HG03521 (cell line): ENCODE measurements at regions not wholly inside any gene's neighbourhood (a gene's known extent, or its start where the extent isn't known, plus 50 kb on each side); places are given as distances from the start of the nearest gene placed in this dataset.
"Not testable (repeated sequence)": the region's sequence is repeated elsewhere in the genome, so short reads cannot be mapped to it uniquely, and the experiment has no call there.

Experiments
- ATAC-seq: cut with Tn5 transposase; IDR thresholded peaks from one replicate; pipeline ENCODE4 v1.9.1; 2021; ENCODE audit warnings: mild to moderate bottlenecking, moderate library complexity; ENCODE audit not compliant: unreplicated experiment

- no peak for ATAC-seq
Measured at GRCh38 chr2:195471807-195472206, 185.2 kb upstream of the SLC39A10 start.

- no peak for ATAC-seq
Measured at GRCh38 chr2:195471163-195471562, 185.9 kb upstream of the SLC39A10 start.

- no peak for ATAC-seq
Measured at GRCh38 chr2:195470622-195471021, 186.4 kb upstream of the SLC39A10 start.

- ATAC-seq, result peak; percentile 80
Measured at GRCh38 chr2:195468771-195469170, 188.3 kb upstream of the SLC39A10 start.

- ATAC-seq, result no peak
Measured at GRCh38 chr2:195466427-195466826, 190.6 kb upstream of the SLC39A10 start.

- ATAC-seq, result no peak
Measured at GRCh38 chr2:195461010-195461409, 196.0 kb upstream of the SLC39A10 start.

- ATAC-seq, result no peak
Measured at GRCh38 chr2:195458936-195459335, 198.1 kb upstream of the SLC39A10 start.

- ATAC-seq, result no peak
Measured at GRCh38 chr2:195457873-195458272, 199.2 kb upstream of the SLC39A10 start.

- ATAC-seq, result no peak
Measured at GRCh38 chr2:195456771-195457170, 200.3 kb upstream of the SLC39A10 start.

GRCh38 chr2:195451160-195451559 is 205.9 kb upstream of the SLC39A10 start:
- ATAC-seq, result no peak

- no peak for ATAC-seq
Measured at GRCh38 chr2:195450552-195451113, 206.4 kb upstream of the SLC39A10 start.

- ATAC-seq, result no peak
Measured at GRCh38 chr2:195447323-195447975, 209.6 kb upstream of the SLC39A10 start.

GRCh38 chr2:195445639-195446038 is 211.4 kb upstream of the SLC39A10 start:
- ATAC-seq, result no peak

- ATAC-seq, result no peak
Measured at GRCh38 chr2:195443926-195444325, 213.1 kb upstream of the SLC39A10 start.

GRCh38 chr2:195442458-195443175 is 214.4 kb upstream of the SLC39A10 start:
- no peak for ATAC-seq

- no peak for ATAC-seq
Measured at GRCh38 chr2:195438692-195439091, 218.3 kb upstream of the SLC39A10 start.

- ATAC-seq, result no peak
Measured at GRCh38 chr2:195437521-195437920, 219.5 kb upstream of the SLC39A10 start.

GRCh38 chr2:195434346-195434745 is 222.7 kb upstream of the SLC39A10 start:
- ATAC-seq, result no peak

GRCh38 chr2:195433729-195434128 is 223.3 kb upstream of the SLC39A10 start:
- not testable (repeated sequence) for ATAC-seq

- no peak for ATAC-seq
Measured at GRCh38 chr2:195428673-195429072, 228.4 kb upstream of the SLC39A10 start.

- no peak for ATAC-seq
Measured at GRCh38 chr2:195425328-195425727, 231.7 kb upstream of the SLC39A10 start.

GRCh38 chr2:195419033-195419432 is 238.0 kb upstream of the SLC39A10 start:
- no peak for ATAC-seq
